ENCODE measurements at regions not wholly inside any gene's neighbourhood (a gene's known extent, or its start where the extent isn't known, plus 50 kb on each side); places are given as distances from the start of the nearest gene placed in this dataset.

- H3K4me1 ChIP-seq (replicated peaks; ENCODE audit: insufficient read depth) = no peaks in the 10 kb centered on the region
- H3K4me2 ChIP-seq = no peak overlapping the region
- no peak for DNase-seq
- CTCF ChIA-PET = no interaction called here
- BruUV-seq (replicated peaks) = no TSS peak
- no peaks in the 10 kb centered on the region for H3K9me2 ChIP-seq (ENCODE audit: insufficient read depth)
- H3F3A ChIP-seq (ENCODE audit: insufficient read depth, low read depth) = no peaks in the 10 kb centered on the region
- no peaks in the 10 kb centered on the region for H3K9me3 ChIP-seq (ENCODE audit: insufficient read depth, low read depth)
- H3K79me2 ChIP-seq (ENCODE audit: low read depth) = no peaks in the 10 kb centered on the region
- no peak overlapping the region for H3K27ac ChIP-seq
- H2AFZ ChIP-seq = no peak overlapping the region
- no peak overlapping the region for H3K4me3 ChIP-seq
- TF ChIP-seq EZH2 (IDR thresholded peaks at IDR 0.05; ENCODE audit: low read depth) (no peak), CTCF (conservative IDR thresholded peaks at IDR 0.05) (no peak)
- H4K20me1 ChIP-seq (ENCODE audit: insufficient read depth) = no peaks in the 10 kb centered on the region
- no peaks in the 10 kb centered on the region for H3K36me3 ChIP-seq (ENCODE audit: low read depth)
- H3K27me3 ChIP-seq (ENCODE audit: insufficient read depth, low read depth) = no peaks in the 10 kb centered on the region
- intact Hi-C loops (cut with micrococcal nuclease; ENCODE audit: unreplicated experiment) = no loop called here
- POLR2A ChIA-PET (ENCODE audit: unreplicated experiment) = no interaction called here
Observed at GRCh38 chr9:80117031-80117430, 545.3 kb downstream of the TLE4 start.

- H3K27me3 ChIP-seq (ENCODE audit: insufficient read depth, low read depth) = no peaks in the 10 kb centered on the region
- no peaks in the 10 kb centered on the region for H3F3A ChIP-seq (ENCODE audit: insufficient read depth, low read depth)
- POLR2A ChIA-PET (ENCODE audit: unreplicated experiment) = no interaction called here
- TF ChIP-seq CTCF (conservative IDR thresholded peaks at IDR 0.05) = no peak
- no peak for TF ChIP-seq EZH2 (IDR thresholded peaks at IDR 0.05; ENCODE audit: low read depth)
- no peaks in the 10 kb centered on the region for H3K36me3 ChIP-seq (ENCODE audit: low read depth)
- no peak overlapping the region for H2AFZ ChIP-seq
- H3K4me1 ChIP-seq (replicated peaks; ENCODE audit: insufficient read depth) = no peaks in the 10 kb centered on the region
- DNase-seq = no peak
- no peaks in the 10 kb centered on the region; the same call in 1 of the 2 replicates for H3K9me2 ChIP-seq (ENCODE audit: insufficient read depth)
- no peaks in the 10 kb centered on the region for H4K20me1 ChIP-seq (ENCODE audit: insufficient read depth)
- BruUV-seq (replicated peaks) = no TSS peak
- intact Hi-C loops (cut with micrococcal nuclease; ENCODE audit: unreplicated experiment) = no loop called here
- H3K4me2 ChIP-seq = no peak overlapping the region
- no peaks in the 10 kb centered on the region for H3K9me3 ChIP-seq (ENCODE audit: insufficient read depth, low read depth)
- H3K79me2 ChIP-seq (ENCODE audit: low read depth) = no peaks in the 10 kb centered on the region
- CTCF ChIA-PET = no interaction called here
- H3K4me3 ChIP-seq = no peak overlapping the region
- no peak overlapping the region for H3K27ac ChIP-seq
Observed at GRCh38 chr9:80114241-80114640, 542.5 kb downstream of the TLE4 start.

- Histone ChIP-seq H3K27ac (no peak overlapping the region), H3K27me3 (ENCODE audit: insufficient read depth, low read depth) (no peaks in the 10 kb centered on the region), H3K4me3 (no peak overlapping the region), H3K9me3 (ENCODE audit: insufficient read depth, low read depth) (no peaks in the 10 kb centered on the region), H3K9me2 (ENCODE audit: insufficient read depth) (no peaks in the 10 kb centered on the region; the same call in 1 of the 2 replicates), H4K20me1 (ENCODE audit: insufficient read depth) (no peaks in the 10 kb centered on the region), H3K4me2 (no peak overlapping the region), H3F3A (ENCODE audit: insufficient read depth, low read depth) (no peaks in the 10 kb centered on the region), H2AFZ (no peak overlapping the region), H3K36me3 (ENCODE audit: low read depth) (no peaks in the 10 kb centered on the region), H3K79me2 (ENCODE audit: low read depth) (no peaks in the 10 kb centered on the region), H3K4me1 (replicated peaks; ENCODE audit: insufficient read depth) (no peaks in the 10 kb centered on the region)
- POLR2A ChIA-PET (ENCODE audit: unreplicated experiment) = no interaction called here
- CTCF ChIA-PET = no interaction called here
- no TSS peak for BruUV-seq (replicated peaks)
- no peak for DNase-seq
- intact Hi-C loops (cut with micrococcal nuclease; ENCODE audit: unreplicated experiment) = no loop called here
- TF ChIP-seq EZH2 (IDR thresholded peaks at IDR 0.05; ENCODE audit: low read depth) (no peak), CTCF (conservative IDR thresholded peaks at IDR 0.05) (no peak)
Observed at GRCh38 chr9:80107931-80108660, 536.3 kb downstream of the TLE4 start.
